Colonic mucosa (tissue), 4 donors: ENCODE measurements at regions not wholly inside any gene's neighbourhood (a gene's known extent, or its start where the extent isn't known, plus 50 kb on each side); places are given as distances from the start of the nearest gene placed in this dataset.
"Not testable (repeated sequence)": the region's sequence is repeated elsewhere in the genome, so short reads cannot be mapped to it uniquely, and the experiment has no call there.

ENCODE experiments used
- DNase-seq: peaks from one replicate; pipeline ENCODE4 v3.0.0-alpha.2; 2020
- H3K27ac ChIP-seq: fragments of 200-600 bp; one replicate; pipeline ENCODE4 v1.8.0; 2021
- H3K27me3 ChIP-seq: fragments of 200-600 bp; one replicate; pipeline ENCODE4 v1.8.0; 2021
- H3K36me3 ChIP-seq: fragments of 200-600 bp; one replicate; pipeline ENCODE4 v1.8.0; 2021
- H3K4me1 ChIP-seq: fragments of 200-600 bp; one replicate; pipeline ENCODE4 v1.8.0; 2021; ENCODE audit warnings: mild to moderate bottlenecking
- H3K4me3 ChIP-seq: fragments of 200-600 bp; one replicate; pipeline ENCODE4 v1.8.0; 2021
- H3K9ac ChIP-seq, 2 donors: one replicate each; pipeline ENCODE4 v1.7.0; 2013; ENCODE audit warnings: control low read depth in 2 of 2, low read depth in 2 of 2, low read length in 2 of 2
- H3K9me3 ChIP-seq: fragments of 200-600 bp; one replicate; pipeline ENCODE4 v1.8.0; 2021
- intact Hi-C: fragments of 100-400 bp; cut with DNase I; formaldehyde crosslinking; loops from one replicate; pipeline ENCODE4 v1.14.1; 2022
- TF ChIP-seq, protein P1 (sequence below): fragments of 200-600 bp; IDR thresholded peaks from one replicate; pipeline ENCODE4 v1.8.0; 2022; ENCODE audit warnings: antibody characterized with exemption, mild to moderate bottlenecking
- donor health status: healthy.
- donor health status: DM: no; HTN: no; CAD: no.
- donor health status: DM: no; HTN: no; CAD: no.

GRCh38 chrX:37912777-37913176 lies 65.4 kb upstream of the DYNLT3 start:
- H3K4me1 ChIP-seq = no peaks in the 10 kb centered on the region
- no peaks in the 10 kb centered on the region for H3K36me3 ChIP-seq
- TF ChIP-seq, protein P1, sequence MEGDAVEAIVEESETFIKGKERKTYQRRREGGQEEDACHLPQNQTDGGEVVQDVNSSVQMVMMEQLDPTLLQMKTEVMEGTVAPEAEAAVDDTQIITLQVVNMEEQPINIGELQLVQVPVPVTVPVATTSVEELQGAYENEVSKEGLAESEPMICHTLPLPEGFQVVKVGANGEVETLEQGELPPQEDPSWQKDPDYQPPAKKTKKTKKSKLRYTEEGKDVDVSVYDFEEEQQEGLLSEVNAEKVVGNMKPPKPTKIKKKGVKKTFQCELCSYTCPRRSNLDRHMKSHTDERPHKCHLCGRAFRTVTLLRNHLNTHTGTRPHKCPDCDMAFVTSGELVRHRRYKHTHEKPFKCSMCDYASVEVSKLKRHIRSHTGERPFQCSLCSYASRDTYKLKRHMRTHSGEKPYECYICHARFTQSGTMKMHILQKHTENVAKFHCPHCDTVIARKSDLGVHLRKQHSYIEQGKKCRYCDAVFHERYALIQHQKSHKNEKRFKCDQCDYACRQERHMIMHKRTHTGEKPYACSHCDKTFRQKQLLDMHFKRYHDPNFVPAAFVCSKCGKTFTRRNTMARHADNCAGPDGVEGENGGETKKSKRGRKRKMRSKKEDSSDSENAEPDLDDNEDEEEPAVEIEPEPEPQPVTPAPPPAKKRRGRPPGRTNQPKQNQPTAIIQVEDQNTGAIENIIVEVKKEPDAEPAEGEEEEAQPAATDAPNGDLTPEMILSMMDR = no peak
- H3K27ac ChIP-seq = no peak overlapping the region
- DNase-seq = no peak
- no peak overlapping the region for H3K9ac ChIP-seq
- no peak overlapping the region for H3K4me3 ChIP-seq
- no peaks in the 10 kb centered on the region for H3K9me3 ChIP-seq
- no peaks in the 10 kb centered on the region for H3K27me3 ChIP-seq
- intact Hi-C loops = no loop called here

DNA sequence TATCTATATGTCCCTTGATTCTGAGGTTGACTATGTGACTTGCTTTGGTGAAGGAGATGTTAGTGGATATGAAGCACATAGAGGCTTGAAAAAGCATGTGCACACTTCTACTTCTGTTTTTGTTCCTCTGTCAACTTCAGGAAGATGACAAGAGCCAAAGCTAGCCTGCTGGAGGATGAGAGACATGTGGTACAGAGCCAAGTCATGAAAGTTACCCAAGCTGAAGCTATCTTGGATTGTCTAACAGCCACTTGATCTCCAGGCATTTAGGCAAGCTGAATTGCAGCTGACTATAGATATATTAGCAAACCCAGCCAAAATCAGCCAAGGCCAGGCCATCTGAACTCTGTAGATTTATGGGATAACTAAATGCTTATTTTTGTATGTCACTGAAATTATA lies 70.8 kb upstream of the DYNLT3 start:
- Histone ChIP-seq H3K9ac (no peak overlapping the region), H3K27ac (no peak overlapping the region), H3K9me3 (no peaks in the 10 kb centered on the region), H3K4me3 (no peak overlapping the region), H3K27me3 (no peaks in the 10 kb centered on the region), H3K4me1 (no peaks in the 10 kb centered on the region), H3K36me3 (no peaks in the 10 kb centered on the region)
- DNase-seq = no peak
- TF ChIP-seq, protein P1 = no peak
- intact Hi-C loops = no loop called here

- Histone ChIP-seq H3K4me3 (no peak overlapping the region), H3K9me3 (no peaks in the 10 kb centered on the region), H3K27me3 (no peaks in the 10 kb centered on the region), H3K4me1 (no peaks in the 10 kb centered on the region), H3K9ac (no peak overlapping the region), H3K27ac (no peak overlapping the region), H3K36me3 (no peaks in the 10 kb centered on the region)
- intact Hi-C loops = no loop called here
- DNase-seq = no peak
- TF ChIP-seq, protein P1 = no peak
Measured at GRCh38 chrX:37918703-37919102, 71.3 kb upstream of the DYNLT3 start.

- Histone ChIP-seq H3K27ac (no peak overlapping the region), H3K9me3 (no peaks in the 10 kb centered on the region), H3K4me1 (no peaks in the 10 kb centered on the region), H3K4me3 (no peak overlapping the region), H3K9ac (no peak overlapping the region), H3K27me3 (no peaks in the 10 kb centered on the region), H3K36me3 (no peaks in the 10 kb centered on the region)
- TF ChIP-seq, protein P1 = no peak
- intact Hi-C loops = no loop called here
- DNase-seq = no peak
Measured at GRCh38 chrX:37921758-37922157, 74.4 kb upstream of the DYNLT3 start.

- intact Hi-C loops = no loop called here
- TF ChIP-seq, protein P1 = no peak
- H3K4me3 ChIP-seq = no peak overlapping the region
- H3K36me3 ChIP-seq = no peaks in the 10 kb centered on the region
- no peak overlapping the region for H3K9ac ChIP-seq
- H3K4me1 ChIP-seq = no peaks in the 10 kb centered on the region
- no peaks in the 10 kb centered on the region for H3K9me3 ChIP-seq
- peak overlapping the region; percentile 11 for H3K27ac ChIP-seq
- H3K27me3 ChIP-seq = no peaks in the 10 kb centered on the region
- peak; percentile 42 for DNase-seq
Measured at GRCh38 chrX:37922928-37923327, 75.6 kb upstream of the DYNLT3 start.

- H3K4me1 ChIP-seq, H3K4me3 ChIP-seq, H3K36me3 ChIP-seq, H3K27me3 ChIP-seq, DNase-seq, H3K9me3 ChIP-seq, H3K27ac ChIP-seq, H3K9ac ChIP-seq: not testable (repeated sequence)
- intact Hi-C loops = loop anchor here (5.0 kb wide), 1 partner anchor 242 kb away; no protein-coding TSS in a partner anchor
Measured at GRCh38 chrX:37925761-37926160, 78.4 kb upstream of the DYNLT3 start.
